ENCODE measurements at regions not wholly inside any gene's neighbourhood (a gene's known extent, or its start where the extent isn't known, plus 50 kb on each side); places are given as distances from the start of the nearest gene placed in this dataset.

DNA sequence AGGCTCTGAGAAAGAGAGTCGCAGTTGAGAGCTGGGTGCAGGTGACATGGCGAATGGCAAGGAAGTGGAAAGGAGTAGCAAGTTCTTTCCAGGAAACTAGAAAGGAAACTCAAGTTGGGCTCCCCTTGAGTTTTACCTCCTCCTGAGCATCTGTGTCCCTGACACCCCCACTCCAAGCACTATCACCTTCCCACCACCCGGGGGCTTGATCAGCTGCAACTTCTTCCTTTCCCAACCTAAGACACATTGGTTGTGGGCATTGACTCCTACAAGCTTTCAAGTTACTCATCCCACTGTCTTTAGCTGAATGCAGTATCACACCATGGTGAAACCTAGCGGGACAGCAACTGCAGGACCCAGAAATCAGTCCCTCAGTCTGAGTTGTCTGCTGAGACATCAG is 256.6 kb upstream of the NR2F2 start:
- Histone ChIP-seq H3K36me3 (ENCODE audit: insufficient read depth, low read length, poor library complexity, severe bottlenecking) (no peaks in the 10 kb centered on the region), H3K27ac (ENCODE audit: low read depth, low read length, poor library complexity, severe bottlenecking) (no peak overlapping the region), H3K27me3 (replicated peaks; ENCODE audit: insufficient read depth, low read depth, low read length, poor library complexity) (no peaks in the 10 kb centered on the region), H3K9me3 (ENCODE audit: low read depth, low read length, poor library complexity, severe bottlenecking) (no peaks in the 10 kb centered on the region), H3K4me3 (ENCODE audit: low read depth, low read length, poor library complexity, severe bottlenecking) (no peak overlapping the region), H3K4me1 (ENCODE audit: insufficient read depth, low read length, poor library complexity, severe bottlenecking) (no peaks in the 10 kb centered on the region)
- POLR2A ChIA-PET (ENCODE audit: low non-redundant PET), result no interaction called here
- intact Hi-C loops (cut with micrococcal nuclease; ENCODE audit: unreplicated experiment), result no loop called here
- DNase-seq (ENCODE audit: low spot score), result no peak
- TF ChIP-seq, protein P1, sequence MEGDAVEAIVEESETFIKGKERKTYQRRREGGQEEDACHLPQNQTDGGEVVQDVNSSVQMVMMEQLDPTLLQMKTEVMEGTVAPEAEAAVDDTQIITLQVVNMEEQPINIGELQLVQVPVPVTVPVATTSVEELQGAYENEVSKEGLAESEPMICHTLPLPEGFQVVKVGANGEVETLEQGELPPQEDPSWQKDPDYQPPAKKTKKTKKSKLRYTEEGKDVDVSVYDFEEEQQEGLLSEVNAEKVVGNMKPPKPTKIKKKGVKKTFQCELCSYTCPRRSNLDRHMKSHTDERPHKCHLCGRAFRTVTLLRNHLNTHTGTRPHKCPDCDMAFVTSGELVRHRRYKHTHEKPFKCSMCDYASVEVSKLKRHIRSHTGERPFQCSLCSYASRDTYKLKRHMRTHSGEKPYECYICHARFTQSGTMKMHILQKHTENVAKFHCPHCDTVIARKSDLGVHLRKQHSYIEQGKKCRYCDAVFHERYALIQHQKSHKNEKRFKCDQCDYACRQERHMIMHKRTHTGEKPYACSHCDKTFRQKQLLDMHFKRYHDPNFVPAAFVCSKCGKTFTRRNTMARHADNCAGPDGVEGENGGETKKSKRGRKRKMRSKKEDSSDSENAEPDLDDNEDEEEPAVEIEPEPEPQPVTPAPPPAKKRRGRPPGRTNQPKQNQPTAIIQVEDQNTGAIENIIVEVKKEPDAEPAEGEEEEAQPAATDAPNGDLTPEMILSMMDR (conservative IDR thresholded peaks at IDR 0.05; ENCODE audit: low read depth, low read length), result no peak
- TF ChIP-seq EZH2 (IDR thresholded peaks at IDR 0.05; ENCODE audit: borderline replicate concordance, low read depth, low read length, poor library complexity, severe bottlenecking), result no peak
- CTCF ChIA-PET, result no interaction called here
- BruUV-seq (replicated peaks), result no TSS peak

GRCh38 chr15:96075895-96076294 is 254.6 kb upstream of the NR2F2 start:
- Histone ChIP-seq H3K4me1 (ENCODE audit: insufficient read depth, low read length, poor library complexity, severe bottlenecking) (no peaks in the 10 kb centered on the region), H3K27ac (ENCODE audit: low read depth, low read length, poor library complexity, severe bottlenecking) (no peak overlapping the region), H3K27me3 (replicated peaks; ENCODE audit: insufficient read depth, low read depth, low read length, poor library complexity) (no peaks in the 10 kb centered on the region), H3K9me3 (ENCODE audit: low read depth, low read length, poor library complexity, severe bottlenecking) (no peaks in the 10 kb centered on the region), H3K36me3 (ENCODE audit: insufficient read depth, low read length, poor library complexity, severe bottlenecking) (no peaks in the 10 kb centered on the region), H3K4me3 (ENCODE audit: low read depth, low read length, poor library complexity, severe bottlenecking) (no peak overlapping the region)
- intact Hi-C loops (cut with micrococcal nuclease; ENCODE audit: unreplicated experiment), result no loop called here
- ChIA-PET POLR2A (ENCODE audit: low non-redundant PET) (no interaction called here), CTCF (no interaction called here)
- no TSS peak for BruUV-seq (replicated peaks)
- DNase-seq (ENCODE audit: low spot score), result no peak
- no peak for TF ChIP-seq EZH2 (IDR thresholded peaks at IDR 0.05; ENCODE audit: borderline replicate concordance, low read depth, low read length, poor library complexity, severe bottlenecking)
- TF ChIP-seq, protein P1 (conservative IDR thresholded peaks at IDR 0.05; ENCODE audit: low read depth, low read length), result no peak

- TF ChIP-seq EZH2 (IDR thresholded peaks at IDR 0.05; ENCODE audit: borderline replicate concordance, low read depth, low read length, poor library complexity, severe bottlenecking), result no peak
- TF ChIP-seq, protein P1 (conservative IDR thresholded peaks at IDR 0.05; ENCODE audit: low read depth, low read length), result no peak
- ChIA-PET POLR2A (ENCODE audit: low non-redundant PET) (no interaction called here), CTCF (no interaction called here)
- no peaks in the 10 kb centered on the region for H3K27me3 ChIP-seq (replicated peaks; ENCODE audit: insufficient read depth, low read depth, low read length, poor library complexity)
- H3K4me1 ChIP-seq (ENCODE audit: insufficient read depth, low read length, poor library complexity, severe bottlenecking), result no peaks in the 10 kb centered on the region
- no TSS peak for BruUV-seq (replicated peaks)
- H3K27ac ChIP-seq (ENCODE audit: low read depth, low read length, poor library complexity, severe bottlenecking), result no peak overlapping the region
- H3K9me3 ChIP-seq (ENCODE audit: low read depth, low read length, poor library complexity, severe bottlenecking), result no peaks in the 10 kb centered on the region
- H3K4me3 ChIP-seq (ENCODE audit: low read depth, low read length, poor library complexity, severe bottlenecking), result no peak overlapping the region
- intact Hi-C loops (cut with micrococcal nuclease; ENCODE audit: unreplicated experiment), result no loop called here
- no peaks in the 10 kb centered on the region for H3K36me3 ChIP-seq (ENCODE audit: insufficient read depth, low read length, poor library complexity, severe bottlenecking)
- no peak for DNase-seq (ENCODE audit: low spot score)
Observed at GRCh38 chr15:96076350-96076749, 254.2 kb upstream of the NR2F2 start.
